GM13977 (cell line): ENCODE measurements at regions not wholly inside any gene's neighbourhood (a gene's known extent, or its start where the extent isn't known, plus 50 kb on each side); places are given as distances from the start of the nearest gene placed in this dataset.
A peak's percentile ranks its signal among the peaks of the same experiment; 100 is the strongest.

Source experiments
- DNase-seq: peaks from one replicate; pipeline ENCODE4 v3.0.0; 2012; ENCODE audit warnings: low spot score
- in situ Hi-C: fragments of 300-500 bp; cut with MboI; formaldehyde crosslinking; loops from one replicate; pipeline ENCODE4 v1.12.0; 2022; ENCODE audit warnings: low sequenced_read_pairs, low pct_unique_long_range_greater_than_20kb, mixed read lengths, inconsistent platforms; ENCODE audit not compliant: unreplicated experiment
- TF ChIP-seq, protein P1 (sequence below): IDR thresholded peaks from 2 replicates; pipeline ENCODE4 v1.5.1; 2012; ENCODE audit warnings: mild to moderate bottlenecking, control low read depth; ENCODE audit not compliant: insufficient read depth; ENCODE audit errors: extremely low read depth, missing control alignments

DNA sequence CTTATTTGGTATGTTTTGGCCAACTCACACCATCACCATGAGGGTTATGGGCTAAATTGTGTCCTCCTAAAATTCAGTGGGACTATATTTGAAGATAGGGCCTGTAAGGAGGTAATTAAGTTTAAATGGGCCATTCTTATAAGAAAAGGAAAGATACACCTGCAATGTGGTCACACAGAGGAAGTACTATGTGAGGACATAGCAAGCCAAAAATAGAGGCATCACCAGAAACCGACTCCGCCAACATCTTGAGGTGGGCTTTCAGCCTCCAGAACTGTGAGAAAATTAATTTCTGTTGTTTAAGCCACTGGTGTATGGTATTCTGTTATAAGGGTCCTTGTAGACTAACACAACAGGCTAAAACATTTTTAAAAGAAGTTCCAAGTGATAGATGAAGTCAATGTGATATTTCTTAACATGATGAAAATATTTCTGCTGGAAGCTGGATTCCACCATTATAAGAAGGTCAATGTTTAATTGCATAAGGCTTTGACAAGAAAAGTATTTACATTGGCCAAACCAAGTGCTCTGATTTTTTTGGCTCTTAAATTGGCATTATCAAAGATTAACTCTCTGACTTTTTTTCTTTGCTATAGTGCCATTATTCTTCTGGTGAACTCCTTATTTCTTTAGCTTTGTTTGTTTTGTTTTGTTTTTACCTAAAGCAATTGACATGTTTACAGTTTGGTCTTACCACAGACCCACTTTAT, 540.9 kb downstream of the PPARGC1A start:
- no peak for DNase-seq
- TF ChIP-seq, protein P1, sequence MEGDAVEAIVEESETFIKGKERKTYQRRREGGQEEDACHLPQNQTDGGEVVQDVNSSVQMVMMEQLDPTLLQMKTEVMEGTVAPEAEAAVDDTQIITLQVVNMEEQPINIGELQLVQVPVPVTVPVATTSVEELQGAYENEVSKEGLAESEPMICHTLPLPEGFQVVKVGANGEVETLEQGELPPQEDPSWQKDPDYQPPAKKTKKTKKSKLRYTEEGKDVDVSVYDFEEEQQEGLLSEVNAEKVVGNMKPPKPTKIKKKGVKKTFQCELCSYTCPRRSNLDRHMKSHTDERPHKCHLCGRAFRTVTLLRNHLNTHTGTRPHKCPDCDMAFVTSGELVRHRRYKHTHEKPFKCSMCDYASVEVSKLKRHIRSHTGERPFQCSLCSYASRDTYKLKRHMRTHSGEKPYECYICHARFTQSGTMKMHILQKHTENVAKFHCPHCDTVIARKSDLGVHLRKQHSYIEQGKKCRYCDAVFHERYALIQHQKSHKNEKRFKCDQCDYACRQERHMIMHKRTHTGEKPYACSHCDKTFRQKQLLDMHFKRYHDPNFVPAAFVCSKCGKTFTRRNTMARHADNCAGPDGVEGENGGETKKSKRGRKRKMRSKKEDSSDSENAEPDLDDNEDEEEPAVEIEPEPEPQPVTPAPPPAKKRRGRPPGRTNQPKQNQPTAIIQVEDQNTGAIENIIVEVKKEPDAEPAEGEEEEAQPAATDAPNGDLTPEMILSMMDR = no peak
- in situ Hi-C loops = no loop called here

DNA sequence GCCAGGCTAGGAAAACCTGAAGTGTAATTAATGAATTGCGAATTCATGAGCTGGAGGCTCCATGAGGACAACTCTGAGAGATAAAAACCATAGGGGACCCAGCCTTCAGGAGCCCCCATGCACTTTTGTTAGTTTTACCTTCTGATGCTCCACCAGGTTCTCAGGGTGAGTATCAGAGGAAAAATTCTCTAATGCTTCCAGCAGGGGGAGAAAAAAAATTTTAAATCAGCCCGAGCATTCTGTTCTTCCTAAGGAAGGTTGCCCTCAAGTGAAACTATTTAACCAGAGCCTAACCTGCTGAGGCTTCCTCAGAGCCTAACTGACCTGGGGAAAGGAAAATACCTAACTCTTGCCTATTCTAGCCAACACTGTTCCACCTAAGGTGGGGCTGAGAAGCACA, 552.6 kb downstream of the PPARGC1A start:
- DNase-seq = no peak
- in situ Hi-C loops = no loop called here
- TF ChIP-seq, protein P1 = no peak

DNA sequence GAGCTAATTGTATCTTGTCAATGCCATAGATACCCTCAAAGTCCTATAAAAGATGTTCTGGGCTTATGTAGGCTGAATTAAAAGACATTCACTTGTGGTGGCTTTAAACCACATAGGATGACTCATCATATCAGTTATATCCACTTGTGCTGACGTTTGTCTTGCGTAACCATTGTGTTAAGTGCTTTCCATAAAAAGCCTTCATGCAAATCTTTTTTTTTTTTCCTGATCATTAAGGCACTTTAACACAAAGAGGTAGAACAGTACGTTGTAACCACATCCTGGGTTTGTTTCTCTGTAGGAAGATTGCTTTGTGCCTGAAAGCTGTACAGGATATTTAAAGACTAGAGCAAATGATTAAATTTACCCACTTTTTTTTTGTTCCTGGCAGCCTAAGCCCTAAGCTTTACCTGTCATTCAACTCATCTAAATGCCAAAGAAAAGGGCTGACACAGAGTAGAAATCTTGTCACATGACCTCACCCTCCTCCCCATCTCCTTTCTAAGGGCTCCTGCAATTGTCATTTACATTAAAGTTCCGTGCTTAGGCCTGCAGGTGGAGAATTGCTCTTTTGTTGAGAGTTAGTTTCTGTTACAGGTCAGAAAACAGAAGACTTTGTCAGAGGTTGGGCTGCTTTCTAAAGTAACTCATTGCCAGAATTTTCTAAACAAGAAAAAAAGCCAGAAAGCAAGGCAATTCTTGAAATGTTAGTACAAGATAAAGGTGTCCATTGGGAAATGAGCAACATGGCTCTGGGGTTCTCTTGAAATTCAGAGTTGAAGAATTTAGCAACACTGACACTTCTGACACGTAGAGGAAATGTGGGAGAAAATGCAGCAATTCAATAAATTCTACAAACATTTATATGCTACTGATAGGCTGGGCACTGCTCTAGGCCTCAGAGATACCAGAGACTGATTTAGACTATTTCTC, 555.6 kb downstream of the PPARGC1A start:
- in situ Hi-C loops = no loop called here
- no peak for DNase-seq
- TF ChIP-seq, protein P1 = peak; percentile 35

DNA sequence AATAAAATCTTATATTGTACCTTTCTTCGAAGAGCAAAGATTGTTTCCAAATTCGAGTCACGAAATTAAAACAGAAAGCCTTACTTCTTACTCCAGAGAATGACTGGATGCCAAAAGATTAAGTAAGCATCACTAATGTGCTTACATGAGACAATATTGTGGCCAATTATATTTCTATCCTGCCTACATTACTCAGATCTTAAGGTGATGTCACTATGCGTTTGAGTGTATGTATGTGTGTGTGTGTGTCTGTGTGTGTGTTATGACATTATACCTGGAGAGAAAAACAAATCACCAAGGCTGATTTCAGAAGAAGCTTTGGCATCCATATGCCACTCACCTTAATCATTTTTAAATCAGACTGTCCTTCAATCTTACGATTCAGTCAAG, 556.3 kb downstream of the PPARGC1A start:
- TF ChIP-seq, protein P1 = no peak
- in situ Hi-C loops = no loop called here
- no peak for DNase-seq

DNA sequence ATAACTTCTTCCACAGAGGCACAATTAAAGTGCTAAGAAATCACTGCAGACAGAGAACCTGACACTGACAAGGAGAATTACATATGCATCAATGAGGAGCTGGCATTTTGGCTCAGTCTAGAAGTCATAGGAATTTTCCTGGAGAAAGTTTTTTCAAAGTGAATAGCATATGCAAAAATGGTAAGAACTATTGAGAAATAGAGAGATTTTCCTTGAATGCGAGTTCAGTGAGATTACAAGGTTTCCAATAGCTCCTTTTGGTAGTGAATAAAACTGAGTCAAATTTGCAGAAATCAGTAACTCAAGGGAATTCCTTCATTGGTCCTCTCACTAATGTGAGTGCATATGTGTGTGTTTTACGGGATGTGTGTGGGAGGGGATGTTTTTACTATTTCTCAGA, 557.5 kb downstream of the PPARGC1A start:
- in situ Hi-C loops = no loop called here
- TF ChIP-seq, protein P1 = no peak
- no peak for DNase-seq

DNA sequence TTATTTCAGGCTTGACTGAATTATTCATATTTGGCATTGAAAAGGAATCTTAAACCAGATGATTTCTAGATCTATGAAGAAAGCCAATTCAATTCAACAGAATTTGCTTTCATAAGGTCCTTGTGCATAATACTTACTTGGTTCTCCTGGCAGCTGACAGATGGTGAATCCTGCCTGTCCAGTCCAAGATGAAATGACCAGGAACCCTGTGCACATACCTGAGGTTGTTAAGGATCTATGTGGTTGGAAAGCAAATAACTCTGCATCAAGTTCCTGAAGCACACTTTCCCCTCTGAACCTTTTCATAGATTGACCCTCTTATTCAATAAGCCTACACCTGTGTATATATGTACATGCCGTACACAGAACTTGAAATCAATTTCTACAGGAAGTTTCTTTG, 562.7 kb downstream of the PPARGC1A start:
- in situ Hi-C loops = no loop called here
- TF ChIP-seq, protein P1 = no peak
- DNase-seq = no peak
